Prostate gland (tissue), 2 donors: ENCODE measurements at regions not wholly inside any gene's neighbourhood (a gene's known extent, or its start where the extent isn't known, plus 50 kb on each side); places are given as distances from the start of the nearest gene placed in this dataset.

Experiments used
- CTCF ChIP-seq, 4 experiments: fragments of 200-600 bp in 2 of 4; fragments of 450-650 bp in 2 of 4; sonication (generic) in 2 of 4; IDR thresholded peaks; 1 replicate in 3 of 4; 2 replicates in 1 of 4; pipeline ENCODE4 v1.5.1; 2016 to 2019; ENCODE audit warnings: antibody characterized with exemption in 4 of 4, mild to moderate bottlenecking in 2 of 4, moderate library complexity in 2 of 4
- POLR2A ChIP-seq: fragments of 450-650 bp; IDR thresholded peaks from one replicate; pipeline ENCODE4 v1.6.1; 2016; ENCODE audit warnings: antibody characterized with exemption, mild to moderate bottlenecking

- TF ChIP-seq CTCF (IDR thresholded peaks at IDR 0.05) (no peak), POLR2A (no peak)
These were observed 479.8 kb downstream of the BCAT1 start for GRCh38 chr12:24469089-24469488.
